IPS-15b (cell line): ENCODE measurements at regions not wholly inside any gene's neighbourhood (a gene's known extent, or its start where the extent isn't known, plus 50 kb on each side); places are given as distances from the start of the nearest gene placed in this dataset.
"Not testable (repeated sequence)": the region's sequence is repeated elsewhere in the genome, so short reads cannot be mapped to it uniquely, and the experiment has no call there.

Experiments
- H3K27me3 ChIP-seq: one replicate; pipeline ENCODE4 v1.6.1; 2013; ENCODE audit warnings: low read length; ENCODE audit not compliant: control insufficient read depth, insufficient read depth
- H3K36me3 ChIP-seq: one replicate; pipeline ENCODE4 v1.6.1; 2013; ENCODE audit warnings: low read length; ENCODE audit not compliant: control insufficient read depth, insufficient read depth
- H3K4me1 ChIP-seq: one replicate; pipeline ENCODE4 v1.6.1; 2013; ENCODE audit warnings: mild to moderate bottlenecking, low read length; ENCODE audit not compliant: control insufficient read depth, insufficient read depth
- H3K4me3 ChIP-seq: one replicate; pipeline ENCODE4 v1.5.1; 2013; ENCODE audit warnings: low read depth, low read length
- H3K9ac ChIP-seq: one replicate; pipeline ENCODE4 v1.6.1; 2013; ENCODE audit warnings: low read depth, mild to moderate bottlenecking, low read length
- H3K9me3 ChIP-seq: one replicate; pipeline ENCODE4 v1.6.1; 2013; ENCODE audit warnings: mild to moderate bottlenecking, low read length; ENCODE audit not compliant: control insufficient read depth, insufficient read depth

DNA sequence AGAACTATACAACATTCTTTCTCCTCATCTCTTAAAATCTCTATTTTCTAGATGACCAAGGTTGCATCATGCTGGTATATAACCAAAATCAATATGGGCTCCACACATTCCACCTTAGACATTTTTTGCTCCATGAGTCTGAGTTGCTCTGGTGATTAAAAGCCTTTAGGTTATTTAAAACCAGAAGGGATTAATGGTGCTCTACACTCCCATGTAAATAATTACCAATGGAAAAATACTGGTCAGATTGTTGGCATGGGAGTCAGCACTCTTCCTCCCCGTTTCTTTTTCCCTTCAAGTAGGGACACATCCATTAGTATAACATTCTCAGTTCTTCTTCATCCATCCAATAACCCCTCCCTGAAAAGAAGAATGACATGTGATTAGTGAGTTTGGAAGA lies 747.7 kb downstream of the PCDH17 start:
- H3K4me1 ChIP-seq, result no peaks in the 10 kb centered on the region
- no peaks in the 10 kb centered on the region for H3K36me3 ChIP-seq
- H3K9me3 ChIP-seq, result no peaks in the 10 kb centered on the region
- H3K4me3 ChIP-seq, result no peak overlapping the region
- no peaks in the 10 kb centered on the region for H3K27me3 ChIP-seq
- no peak overlapping the region for H3K9ac ChIP-seq

DNA sequence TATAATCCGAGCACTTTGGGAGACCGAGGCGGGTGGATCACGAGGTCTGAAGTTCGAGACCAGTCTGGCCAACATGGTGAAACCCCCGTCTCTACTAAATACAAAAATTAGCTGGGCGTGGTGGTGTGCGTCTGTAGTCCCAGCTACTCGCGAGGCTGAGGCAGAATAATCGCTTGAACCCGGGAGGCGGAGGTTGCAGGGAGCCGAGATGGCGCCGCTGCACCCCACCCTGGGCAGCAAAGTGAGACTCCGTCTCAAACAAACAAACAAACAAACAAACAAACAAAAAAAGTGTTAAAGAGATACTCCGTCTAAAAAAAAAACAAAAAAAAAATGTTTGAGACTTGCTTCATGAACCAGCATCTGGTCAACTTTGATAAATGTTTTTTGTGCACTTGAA lies 753.8 kb downstream of the PCDH17 start:
- H3K4me3 ChIP-seq, H3K9me3 ChIP-seq, H3K27me3 ChIP-seq, H3K36me3 ChIP-seq, H3K9ac ChIP-seq, H3K4me1 ChIP-seq: not testable (repeated sequence)

DNA sequence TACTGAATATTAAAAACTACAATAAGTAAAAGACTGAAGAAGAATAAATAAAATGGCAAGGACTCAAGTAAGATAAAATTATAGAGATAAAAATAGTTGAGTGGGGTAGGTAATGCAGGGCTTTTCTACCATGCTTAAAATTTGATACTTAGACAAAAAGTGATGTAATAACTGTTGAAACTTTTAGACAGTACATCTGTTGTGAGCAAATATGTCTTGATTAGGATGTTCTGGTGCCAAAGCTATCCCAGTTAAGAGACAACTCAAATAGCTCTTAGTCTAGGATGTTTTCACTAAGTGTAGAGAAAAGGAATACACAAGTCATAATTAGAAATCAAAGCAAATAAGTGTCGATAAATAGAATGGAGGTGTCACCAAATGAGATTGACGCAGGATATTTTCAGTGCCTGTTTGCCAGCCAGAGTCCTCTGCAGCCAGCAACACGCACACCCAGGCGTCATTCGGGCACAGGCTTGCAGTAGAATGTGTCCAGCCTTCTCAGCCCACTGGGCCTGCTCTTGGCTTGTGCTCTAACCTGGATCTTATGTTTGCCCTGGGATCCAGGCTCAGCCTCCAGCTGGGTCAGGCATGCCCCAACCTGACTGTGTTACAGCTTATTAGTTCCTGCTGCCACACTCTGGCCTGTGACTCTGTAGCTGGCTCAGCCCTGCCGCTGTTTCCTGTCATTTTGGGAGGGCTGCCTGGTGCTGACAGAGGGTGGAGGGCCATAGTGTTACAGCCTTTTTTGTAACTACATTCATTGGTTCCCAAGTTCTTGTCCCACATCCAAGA lies 766.2 kb downstream of the PCDH17 start:
- Histone ChIP-seq H3K36me3 (no peaks in the 10 kb centered on the region), H3K9ac (no peak overlapping the region), H3K9me3 (peaks cover 7% of the 10 kb centered on the region), H3K4me1 (no peaks in the 10 kb centered on the region), H3K27me3 (no peaks in the 10 kb centered on the region), H3K4me3 (no peak overlapping the region)

DNA sequence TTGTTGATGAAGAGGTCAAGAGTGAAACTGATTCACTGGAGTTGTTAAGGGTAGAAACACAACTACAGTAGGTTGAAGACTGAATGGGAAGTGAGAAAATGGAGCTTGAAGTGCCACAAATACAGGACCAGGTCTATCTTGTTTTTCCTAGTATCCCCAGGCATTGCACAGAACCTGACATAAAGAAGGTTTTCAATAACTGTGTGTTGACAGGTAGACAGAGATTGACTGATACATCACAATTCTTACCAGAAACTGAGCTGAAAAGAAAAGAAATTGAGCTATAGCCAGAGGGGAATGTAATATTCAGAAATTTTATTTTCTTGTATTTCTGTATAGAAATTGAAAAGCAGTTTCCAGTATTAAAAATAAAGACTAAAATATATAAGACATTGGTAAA lies 767.7 kb downstream of the PCDH17 start:
- H3K36me3 ChIP-seq, result no peaks in the 10 kb centered on the region
- no peaks in the 10 kb centered on the region for H3K27me3 ChIP-seq
- no peak overlapping the region for H3K9ac ChIP-seq
- H3K4me3 ChIP-seq, result no peak overlapping the region
- H3K9me3 ChIP-seq, result peaks cover 7% of the 10 kb centered on the region
- no peaks in the 10 kb centered on the region for H3K4me1 ChIP-seq

DNA sequence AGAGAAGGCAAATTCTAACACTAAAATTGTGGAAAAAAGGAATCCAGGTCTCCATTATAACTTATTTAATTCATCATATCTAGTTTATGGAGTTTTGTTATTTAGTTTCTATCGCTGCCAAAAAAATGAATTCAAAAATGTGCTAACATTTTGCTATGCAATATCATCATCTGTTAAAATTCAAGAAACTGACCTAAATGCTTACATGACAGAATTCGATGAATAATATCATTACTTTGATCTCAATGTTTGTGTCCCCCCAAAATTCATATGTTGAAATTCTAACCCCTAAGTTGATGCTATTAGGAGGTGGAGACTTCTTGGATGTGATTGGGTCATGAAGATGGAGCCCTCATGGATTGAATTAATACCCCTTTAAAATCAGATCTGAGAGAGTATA lies 775.0 kb downstream of the PCDH17 start:
- H3K4me1 ChIP-seq, result no peaks in the 10 kb centered on the region
- H3K27me3 ChIP-seq, result no peaks in the 10 kb centered on the region
- H3K36me3 ChIP-seq, result no peaks in the 10 kb centered on the region
- H3K9me3 ChIP-seq, result no peaks in the 10 kb centered on the region
- H3K9ac ChIP-seq, result no peak overlapping the region
- no peak overlapping the region for H3K4me3 ChIP-seq

DNA sequence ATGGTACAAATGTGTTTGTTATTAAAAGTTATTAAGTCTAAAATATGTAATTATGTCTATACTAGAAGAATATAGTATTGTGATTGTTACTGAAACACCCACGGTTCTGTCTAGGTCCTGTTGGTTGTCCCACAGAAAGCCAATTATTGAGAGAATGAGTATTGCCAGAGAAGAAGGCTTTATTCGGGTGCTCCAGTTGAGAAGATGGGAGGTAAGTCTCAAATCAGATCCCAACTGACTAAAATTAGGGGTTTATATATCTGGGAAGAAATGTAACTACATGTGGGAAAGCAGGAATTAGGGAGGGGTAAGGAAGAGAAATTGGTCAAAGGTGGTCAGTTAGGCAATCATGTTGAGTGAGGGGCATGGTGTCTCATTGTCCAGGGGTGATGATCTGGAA lies 798.4 kb downstream of the PCDH17 start:
- peaks cover 5% of the 10 kb centered on the region for H3K9me3 ChIP-seq
- H3K27me3 ChIP-seq, result no peaks in the 10 kb centered on the region
- no peaks in the 10 kb centered on the region for H3K4me1 ChIP-seq
- no peak overlapping the region for H3K9ac ChIP-seq
- no peaks in the 10 kb centered on the region for H3K36me3 ChIP-seq
- no peak overlapping the region for H3K4me3 ChIP-seq

DNA sequence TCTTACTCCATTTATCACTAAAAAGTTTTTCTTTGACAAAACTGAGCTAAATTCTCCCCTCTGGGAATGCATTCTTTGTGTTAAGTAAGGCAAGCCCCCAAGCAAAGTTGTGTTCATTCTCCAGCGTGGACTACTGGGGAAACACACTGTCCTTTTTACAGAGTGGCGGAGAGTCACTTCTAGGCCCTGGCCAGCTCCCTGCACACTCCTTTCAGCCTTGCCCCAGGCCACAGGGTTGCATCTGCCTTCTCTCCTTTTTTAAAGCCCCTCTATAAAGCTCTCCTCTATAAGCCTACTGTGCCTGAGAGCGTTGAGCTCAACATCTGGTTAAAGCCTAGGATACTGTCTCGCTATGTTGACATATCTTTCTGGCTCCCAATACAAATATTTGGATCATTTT lies 803.4 kb downstream of the PCDH17 start:
- no peaks in the 10 kb centered on the region for H3K9me3 ChIP-seq
- H3K4me3 ChIP-seq, result no peak overlapping the region
- H3K4me1 ChIP-seq, result no peaks in the 10 kb centered on the region
- no peaks in the 10 kb centered on the region for H3K36me3 ChIP-seq
- no peak overlapping the region for H3K9ac ChIP-seq
- H3K27me3 ChIP-seq, result no peaks in the 10 kb centered on the region

DNA sequence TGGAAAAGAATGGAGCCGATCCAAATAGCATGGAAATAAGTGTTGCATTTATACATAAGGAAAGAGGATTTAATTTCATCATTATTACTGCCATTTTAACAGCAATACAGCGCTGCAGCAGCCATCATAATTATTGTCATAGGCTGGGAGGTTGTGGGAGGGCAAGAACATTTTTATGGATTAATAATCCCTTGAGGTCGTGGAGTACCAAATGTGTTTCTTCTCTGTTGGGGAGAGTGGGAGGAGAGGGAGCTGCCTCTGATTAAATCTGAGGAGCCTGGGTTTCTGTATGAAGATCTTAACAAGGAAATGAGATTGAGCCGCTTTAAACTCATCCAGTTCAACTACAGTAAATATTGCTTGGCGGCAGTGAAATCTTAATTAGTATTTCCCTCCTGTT lies 805.9 kb downstream of the PCDH17 start:
- Histone ChIP-seq H3K36me3 (no peaks in the 10 kb centered on the region), H3K27me3 (no peaks in the 10 kb centered on the region), H3K9me3 (no peaks in the 10 kb centered on the region)

DNA sequence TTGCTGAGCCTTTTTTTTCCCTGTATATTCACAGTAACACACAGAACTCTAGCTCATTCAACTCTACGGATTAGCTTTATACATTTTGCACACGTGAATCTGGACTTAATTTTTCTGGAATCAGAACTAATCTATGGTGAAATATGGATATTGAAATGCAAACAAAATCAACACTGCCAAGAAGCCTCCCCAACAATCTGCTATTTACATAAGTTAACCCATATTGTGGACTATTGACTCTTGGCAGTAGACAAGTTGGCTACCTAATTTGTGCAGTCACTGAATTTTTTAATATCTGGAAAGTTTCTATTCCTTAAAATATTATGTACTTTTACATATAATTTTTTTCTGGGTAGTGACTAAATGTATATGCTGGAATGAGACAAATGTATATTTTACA lies 815.4 kb downstream of the PCDH17 start:
- Histone ChIP-seq H3K4me3 (no peak overlapping the region), H3K9ac (no peak overlapping the region)

More for the DNA sequence above, 805.9 kb downstream of the PCDH17 start:
- Histone ChIP-seq H3K4me3 (no peak overlapping the region), H3K9ac (no peak overlapping the region), H3K4me1 (no peaks in the 10 kb centered on the region)

DNA sequence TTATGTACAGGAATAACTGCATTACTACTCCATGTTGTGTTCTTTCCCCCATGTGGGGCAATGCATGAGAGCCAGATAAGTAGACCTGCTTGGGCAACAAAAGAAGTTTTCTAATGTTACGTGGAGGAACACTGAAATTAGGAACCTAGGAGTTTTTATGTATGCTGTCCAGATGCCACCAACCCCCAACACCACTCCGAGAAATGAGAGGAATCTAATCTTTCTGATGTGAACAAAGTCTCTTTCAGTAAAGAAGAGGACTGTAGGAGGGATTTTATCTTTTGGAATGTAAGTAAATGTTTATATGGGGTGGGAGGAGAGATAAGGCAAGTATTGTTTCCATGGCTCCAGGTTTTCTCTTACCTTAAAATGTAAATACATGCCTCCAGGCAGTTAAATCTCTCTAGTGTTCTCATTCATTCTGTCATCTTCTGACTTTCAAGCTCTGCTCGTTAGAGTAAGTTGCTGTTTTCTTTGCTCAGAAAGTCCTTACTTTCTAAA lies 820.6 kb downstream of the PCDH17 start:
- Histone ChIP-seq H3K4me3 (no peak overlapping the region), H3K9me3 (no peaks in the 10 kb centered on the region), H3K4me1 (no peaks in the 10 kb centered on the region), H3K9ac (no peak overlapping the region), H3K36me3 (no peaks in the 10 kb centered on the region), H3K27me3 (peaks cover 39% of the 10 kb centered on the region)

More for the DNA sequence above, 815.4 kb downstream of the PCDH17 start:
- Histone ChIP-seq H3K4me1 (no peaks in the 10 kb centered on the region), H3K36me3 (no peaks in the 10 kb centered on the region), H3K27me3 (peaks cover 20% of the 10 kb centered on the region), H3K9me3 (no peaks in the 10 kb centered on the region)

DNA sequence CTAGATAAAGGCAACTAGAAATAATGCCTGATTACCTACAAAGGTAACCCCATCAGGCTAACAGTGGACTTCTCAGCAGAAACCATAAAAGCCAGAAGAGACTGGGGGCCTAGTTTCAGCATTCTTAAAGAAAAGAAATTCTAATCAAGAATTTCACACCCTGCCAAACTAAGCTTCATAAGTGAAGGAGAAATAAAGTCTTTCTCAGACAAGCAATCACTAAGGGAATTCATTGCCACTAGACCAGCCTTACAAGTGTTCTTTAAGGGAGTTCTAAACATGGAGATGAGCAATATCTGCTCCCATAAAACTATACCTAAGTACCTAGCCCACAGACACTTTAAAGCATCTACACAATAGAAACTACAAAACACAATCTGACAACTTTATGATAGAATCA lies 823.5 kb downstream of the PCDH17 start:
- Histone ChIP-seq H3K4me1 (no peaks in the 10 kb centered on the region), H3K36me3 (no peaks in the 10 kb centered on the region), H3K4me3 (no peak overlapping the region), H3K9ac (no peak overlapping the region), H3K27me3 (peaks cover 33% of the 10 kb centered on the region), H3K9me3 (no peaks in the 10 kb centered on the region)

DNA sequence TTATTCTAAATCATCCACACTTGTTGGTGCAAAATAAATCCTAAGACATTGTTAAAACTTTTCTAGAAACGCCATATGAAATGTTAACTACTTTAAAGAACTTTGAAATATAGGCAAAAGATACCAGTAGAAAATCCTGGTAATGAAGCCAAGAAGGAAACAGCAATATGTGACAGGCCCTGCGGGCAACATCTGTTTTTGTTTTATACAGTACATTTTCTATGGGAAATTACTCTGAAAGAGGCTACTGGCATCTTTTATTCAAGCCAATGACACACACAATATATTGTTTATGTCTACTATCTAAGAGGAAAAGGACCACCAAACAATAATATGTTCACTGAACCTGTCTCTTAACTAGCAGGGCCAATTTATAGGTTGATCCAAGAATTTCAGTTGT lies 829.7 kb downstream of the PCDH17 start:
- Histone ChIP-seq H3K4me1 (no peaks in the 10 kb centered on the region), H3K4me3 (no peak overlapping the region), H3K9ac (no peak overlapping the region), H3K27me3 (no peaks in the 10 kb centered on the region), H3K36me3 (no peaks in the 10 kb centered on the region), H3K9me3 (no peaks in the 10 kb centered on the region)
